HepG2 (cell line): ENCODE measurements at regions not wholly inside any gene's neighbourhood (a gene's known extent, or its start where the extent isn't known, plus 50 kb on each side); places are given as distances from the start of the nearest gene placed in this dataset.

ENCODE experiments used
- CTCF ChIP-seq: sonication (generic); formaldehyde crosslinking; IDR thresholded peaks from 2 replicates; pipeline ENCODE4 v1.5.0; 2020; ENCODE audit warnings: mild to moderate bottlenecking, missing genetic modification reagents, moderate library complexity
- FOXM1 ChIP-seq: sonication (generic); formaldehyde crosslinking; IDR thresholded peaks from 2 replicates; pipeline ENCODE4 v1.5.0; 2020; ENCODE audit warnings: missing genetic modification reagents
- SIX1 ChIP-seq: sonication (generic); formaldehyde crosslinking; IDR thresholded peaks from 2 replicates; pipeline ENCODE4 v1.4.0; 2020; ENCODE audit warnings: missing genetic modification reagents, borderline replicate concordance
- ZNF17 ChIP-seq: sonication (generic); formaldehyde crosslinking; IDR thresholded peaks from 2 replicates; pipeline ENCODE4 v1.5.0; 2020; ENCODE audit warnings: mild to moderate bottlenecking, missing genetic modification reagents

GRCh38 chr2:212814941-212815340 is 276.3 kb upstream of the ERBB4 start:
- no peak for TF ChIP-seq ZNF17 (CRISPR knock-in tag)
- no peak for TF ChIP-seq SIX1 (CRISPR knock-in tag)
- no peak for TF ChIP-seq FOXM1 (CRISPR knock-in tag)
- TF ChIP-seq CTCF (CRISPR knock-in tag): no peak
